NCI-H146 (cell line): ENCODE measurements at regions not wholly inside any gene's neighbourhood (a gene's known extent, or its start where the extent isn't known, plus 50 kb on each side); places are given as distances from the start of the nearest gene placed in this dataset.

ENCODE experiments used
- DNase-seq: peaks from one replicate; lab custom pipeline; 2025; lab: John Stamatoyannopoulos, UW

- DNase-seq = no peak
These were observed 301.3 kb upstream of the DACH1 start for GRCh38 chr13:72168126-72168855.

DNA sequence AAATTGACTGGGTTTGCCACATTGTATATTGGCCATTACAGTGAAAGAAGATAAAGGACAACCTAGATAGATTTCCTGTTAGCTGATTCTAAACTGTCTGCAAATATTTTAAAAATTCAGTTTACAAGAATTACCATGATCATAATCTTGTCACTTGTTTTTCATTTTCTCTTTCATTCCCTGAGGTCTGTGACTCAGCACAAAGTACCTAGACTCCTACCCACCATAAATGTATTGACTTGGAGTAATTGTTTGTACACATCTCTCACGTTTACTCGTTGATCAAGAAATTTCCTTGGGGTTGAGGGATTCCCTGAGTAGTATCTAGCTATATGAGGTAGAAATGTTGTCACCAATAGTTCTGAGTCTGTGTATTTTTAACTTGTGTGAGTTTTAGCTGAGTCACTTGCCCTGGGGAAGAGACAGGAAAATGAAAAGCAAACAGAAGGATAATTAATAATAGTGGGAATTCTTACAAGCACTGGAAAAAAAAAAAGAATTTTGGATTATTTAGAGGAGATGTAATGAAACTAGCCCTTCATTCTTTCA lies 299.2 kb upstream of the DACH1 start:
- no peak for DNase-seq

- no peak for DNase-seq
These were observed 298.3 kb upstream of the DACH1 start for GRCh38 chr13:72165276-72165675.

DNA sequence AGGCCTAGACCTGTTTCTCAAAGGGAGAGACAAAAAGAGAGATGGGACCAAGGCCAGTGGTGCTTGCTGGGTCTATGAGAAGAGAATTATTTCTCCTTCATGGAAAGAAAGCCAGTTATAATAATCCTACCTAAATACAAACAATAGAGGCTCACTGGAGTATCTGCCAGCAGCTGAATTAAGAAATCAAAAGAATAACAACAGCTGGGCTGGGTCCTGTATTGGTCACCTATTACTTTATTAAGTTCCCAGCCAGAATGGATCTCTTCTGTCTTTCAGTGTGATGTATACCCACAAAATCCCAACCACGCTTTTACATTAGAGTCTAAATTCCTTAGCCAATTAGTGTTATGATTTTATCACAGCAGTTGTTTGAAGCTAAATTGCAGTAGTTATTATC lies 297.8 kb upstream of the DACH1 start:
- DNase-seq = no peak

- DNase-seq = no peak
These were observed 296.7 kb upstream of the DACH1 start for GRCh38 chr13:72163678-72164077.

DNA sequence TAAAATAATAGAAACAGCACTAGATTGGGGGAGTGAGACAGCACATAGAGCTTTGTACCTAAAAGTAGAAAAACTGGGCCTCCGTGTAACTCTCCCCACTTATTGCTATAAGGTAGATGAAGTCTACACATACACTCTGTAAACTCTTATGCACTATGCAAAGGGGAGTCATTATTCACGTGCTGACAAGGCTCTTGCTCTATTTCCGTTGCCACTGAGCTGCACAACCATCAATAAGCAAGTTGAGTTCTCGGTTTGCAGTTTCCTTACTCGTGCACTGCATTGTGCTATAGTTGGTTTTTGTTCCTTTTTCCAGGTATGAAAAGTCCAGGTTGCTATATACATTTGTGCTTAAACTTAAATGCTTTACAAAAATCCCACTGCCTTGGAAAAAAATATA lies 294.0 kb upstream of the DACH1 start:
- no peak for DNase-seq

GRCh38 chr13:72156760-72157159 lies 289.8 kb upstream of the DACH1 start:
- DNase-seq = no peak

DNA sequence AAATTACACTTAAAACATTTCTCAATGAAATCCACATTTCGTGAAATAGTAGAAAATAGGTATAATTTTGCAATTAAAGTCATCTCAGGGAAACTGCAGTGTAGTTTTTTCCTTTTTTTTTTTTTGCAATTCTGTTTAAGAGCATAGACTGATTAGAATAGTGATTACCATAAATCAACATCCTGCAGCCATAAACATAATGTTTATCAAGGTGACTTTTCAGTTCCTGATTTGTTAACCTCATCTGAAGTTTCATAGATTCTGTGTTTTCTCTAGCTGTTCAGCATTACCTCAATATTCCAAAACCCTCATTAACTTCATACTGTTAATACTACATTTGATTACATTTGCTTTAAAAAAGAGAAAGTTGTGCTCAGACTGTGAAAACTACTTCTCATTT lies 286.3 kb upstream of the DACH1 start:
- DNase-seq = no peak

DNA sequence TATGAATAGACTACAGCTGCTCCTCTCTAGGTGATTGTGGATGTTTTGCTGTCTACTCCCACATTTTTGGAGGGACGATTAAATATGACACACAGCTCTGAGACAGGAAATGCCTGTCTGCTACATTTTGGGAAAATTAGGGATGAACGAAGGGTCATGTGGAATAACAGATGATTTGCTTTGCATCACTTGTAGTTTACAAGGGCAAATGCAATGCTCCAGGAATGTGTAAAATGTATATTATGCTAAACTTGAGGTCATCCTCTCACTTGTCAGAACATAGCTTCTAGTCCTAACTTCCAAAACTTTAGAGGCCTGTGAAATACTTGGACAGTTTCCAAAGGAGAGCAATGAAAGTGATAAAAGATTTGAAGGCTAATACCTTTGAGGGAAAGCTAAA lies 284.2 kb upstream of the DACH1 start:
- no peak for DNase-seq

DNA sequence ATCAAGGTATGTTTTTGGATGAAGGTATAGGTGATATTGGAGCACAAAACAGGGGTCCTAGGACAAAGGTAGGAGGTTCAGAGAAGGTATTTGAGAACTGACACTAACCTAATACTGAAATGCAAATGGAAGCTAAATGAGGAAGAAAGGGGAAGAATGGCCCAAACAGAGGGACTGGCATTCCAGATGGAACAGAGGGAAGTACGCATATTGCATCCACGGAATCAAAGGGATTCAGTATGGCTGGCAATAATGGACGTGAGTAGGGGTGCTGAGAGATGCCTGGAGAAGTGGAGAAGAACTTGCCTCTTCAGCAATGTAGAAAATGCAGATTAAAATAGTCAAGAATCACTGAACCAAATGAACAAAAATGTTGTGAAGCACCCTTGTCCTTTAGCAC lies 283.5 kb upstream of the DACH1 start:
- DNase-seq = no peak

GRCh38 chr13:72149701-72150100 lies 282.7 kb upstream of the DACH1 start:
- DNase-seq = no peak

- no peak for DNase-seq
These were observed 279.8 kb upstream of the DACH1 start for GRCh38 chr13:72146816-72147215.

DNA sequence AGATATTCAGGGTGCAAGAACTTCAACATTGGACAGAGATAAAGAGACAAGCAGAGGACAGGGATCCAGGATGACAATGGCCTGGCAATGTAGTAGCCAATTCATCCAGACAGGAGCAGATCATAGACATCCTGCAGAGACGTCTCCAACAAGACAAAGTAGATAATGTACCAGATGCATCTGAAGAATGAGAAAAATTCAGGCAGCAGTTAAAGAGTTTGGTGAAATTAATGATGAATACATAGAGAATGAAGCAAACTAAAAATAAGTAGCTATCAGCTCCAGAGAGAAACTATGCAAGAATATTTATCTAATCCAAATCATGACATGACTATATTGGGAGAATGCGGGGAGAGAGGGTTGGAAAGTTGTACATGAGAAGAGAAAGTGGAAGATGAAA lies 278.4 kb upstream of the DACH1 start:
- DNase-seq = no peak

DNA sequence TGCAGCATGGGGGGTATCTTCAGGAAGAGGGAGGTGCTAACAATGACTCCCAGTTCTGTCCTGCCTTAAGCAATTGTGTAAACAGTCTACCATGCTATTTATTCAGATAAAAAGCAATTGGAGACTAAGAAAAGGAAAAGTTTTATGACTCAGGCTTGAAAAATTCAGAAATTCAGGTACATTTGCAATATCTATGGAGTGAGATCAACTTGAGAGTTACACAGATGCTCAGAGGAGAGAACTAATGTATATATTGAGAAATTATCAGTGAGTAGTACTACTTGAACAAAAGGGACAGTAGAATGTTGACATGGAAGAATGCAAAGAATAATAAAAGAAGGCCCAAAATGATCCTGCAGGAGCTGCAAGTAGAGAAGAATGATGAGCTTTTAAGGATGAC lies 277.6 kb upstream of the DACH1 start:
- no peak for DNase-seq

DNA sequence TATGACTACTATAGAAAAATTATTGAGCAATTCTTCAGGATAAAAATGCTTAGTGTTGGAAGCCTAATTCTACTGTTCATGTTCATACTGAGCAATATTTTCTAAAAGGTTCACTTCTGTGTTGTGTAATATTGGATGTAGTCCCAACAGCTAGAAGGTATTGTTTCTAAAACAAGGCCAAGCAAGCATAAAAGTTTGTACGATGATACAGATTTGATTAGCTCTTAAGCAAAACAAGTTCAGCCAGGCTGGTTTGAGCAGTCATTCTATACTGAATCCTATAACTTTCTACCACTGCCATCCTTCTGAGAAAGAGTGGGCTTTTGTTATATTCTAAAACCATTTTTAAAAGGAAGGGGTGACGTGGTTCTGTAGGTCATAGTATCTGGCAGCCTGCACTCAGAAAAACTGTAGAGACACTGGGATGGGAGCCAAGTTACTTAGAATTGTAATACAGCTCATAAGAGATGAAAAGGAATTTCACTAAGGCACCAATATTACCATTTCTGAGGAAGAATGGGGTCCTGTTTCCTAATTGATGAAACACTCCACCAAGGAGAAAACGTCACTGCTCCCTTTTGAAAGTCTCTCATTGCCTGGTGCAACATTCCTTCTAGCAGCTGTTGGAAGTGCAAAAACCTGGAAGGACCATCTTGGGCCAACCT lies 275.0 kb upstream of the DACH1 start:
- DNase-seq = no peak

- DNase-seq = no peak
These were observed 272.2 kb upstream of the DACH1 start for GRCh38 chr13:72139192-72139591.

DNA sequence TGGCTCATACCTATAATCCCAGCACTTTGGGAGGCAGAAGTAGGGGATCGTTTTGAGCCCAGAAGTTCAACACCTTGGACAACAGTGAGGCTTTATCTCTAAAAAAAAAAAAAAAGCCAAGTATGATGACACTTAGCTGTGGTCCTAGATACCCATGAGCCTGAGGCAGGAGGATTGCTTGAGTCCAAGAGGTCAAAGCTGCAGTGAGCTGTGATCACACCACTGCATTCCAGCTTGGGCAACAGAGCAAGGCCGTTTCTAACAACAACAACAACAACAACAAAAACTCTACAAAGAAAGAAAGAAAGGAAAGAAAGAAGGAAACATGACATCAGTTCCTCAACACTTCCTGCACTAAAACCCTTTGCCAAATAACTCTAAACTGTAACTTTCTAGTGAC lies 265.1 kb upstream of the DACH1 start:
- no peak for DNase-seq

DNA sequence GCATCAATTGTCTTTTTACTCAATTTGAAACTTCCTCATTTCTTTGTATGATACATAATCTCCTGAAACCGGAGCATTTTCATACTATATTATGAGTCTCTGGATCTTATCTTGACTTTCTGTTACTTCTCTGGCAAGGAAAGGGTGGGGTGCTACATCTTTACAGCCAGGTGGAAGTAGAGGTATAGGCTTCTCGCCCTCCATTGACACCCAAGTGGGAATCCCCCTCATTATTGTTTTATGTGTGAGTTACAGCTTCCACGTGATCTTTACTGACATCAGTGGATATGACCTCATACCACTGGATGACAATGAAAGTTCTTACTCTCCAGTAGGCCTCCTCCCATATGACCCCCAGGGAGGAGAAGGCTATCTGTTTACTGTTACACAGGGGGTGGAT lies 262.1 kb upstream of the DACH1 start:
- no peak for DNase-seq

- no peak for DNase-seq
These were observed 260.0 kb upstream of the DACH1 start for GRCh38 chr13:72127031-72127430.

- DNase-seq = no peak
These were observed 259.4 kb upstream of the DACH1 start for GRCh38 chr13:72126424-72126823.

- no peak for DNase-seq
These were observed 258.6 kb upstream of the DACH1 start for GRCh38 chr13:72125561-72125960.

DNA sequence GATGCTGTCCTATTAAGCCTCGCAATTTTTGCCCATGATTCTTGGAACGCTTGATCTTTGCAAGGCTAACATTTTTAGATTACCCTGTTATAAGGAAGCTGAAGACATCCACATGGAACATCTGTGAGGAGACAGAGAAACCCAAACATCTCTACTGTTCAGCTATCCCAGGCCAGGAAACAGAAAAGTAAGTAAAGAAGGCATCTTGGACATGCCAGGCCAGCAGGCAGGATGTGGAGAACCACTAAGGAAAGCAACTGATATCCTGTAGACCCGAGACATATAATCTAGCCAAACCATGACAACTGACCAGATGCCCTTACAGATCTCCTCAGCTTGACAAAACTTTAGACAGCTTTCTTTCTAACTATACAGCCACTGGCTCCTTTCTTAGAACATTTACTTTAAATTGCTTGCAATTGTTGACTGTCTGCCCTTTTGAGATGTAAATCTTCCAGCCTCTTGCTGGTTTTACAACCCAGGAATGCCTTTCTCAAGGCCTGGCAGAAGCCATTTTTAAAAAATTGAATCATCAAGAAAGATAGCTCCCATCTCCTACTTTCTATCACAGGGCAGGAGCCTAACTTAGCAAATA lies 255.8 kb upstream of the DACH1 start:
- no peak for DNase-seq

DNA sequence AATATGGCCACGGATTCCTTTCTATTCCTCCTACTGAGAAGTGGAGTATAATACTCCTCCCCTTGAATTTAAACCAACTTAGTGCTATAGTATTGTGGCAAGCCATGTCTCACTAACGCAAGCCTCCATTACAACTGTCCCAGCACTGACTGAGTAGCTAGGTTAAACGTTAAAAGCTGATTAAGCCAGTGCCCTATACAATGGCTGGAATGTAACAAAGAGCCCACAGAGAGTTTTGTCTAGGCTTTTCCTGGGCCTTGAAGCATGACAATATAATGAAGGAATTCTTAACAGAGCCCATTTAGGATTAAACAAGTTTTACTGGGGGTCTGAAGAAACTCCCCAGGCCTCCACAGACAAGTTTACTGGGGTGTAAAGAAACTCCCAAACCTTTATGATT lies 254.5 kb upstream of the DACH1 start:
- DNase-seq = no peak
